ENCODE measurements at regions not wholly inside any gene's neighbourhood (a gene's known extent, or its start where the extent isn't known, plus 50 kb on each side); places are given as distances from the start of the nearest gene placed in this dataset.

- DNase-seq: no peak
Measured at GRCh38 chr2:181841079-181841478, 50.5 kb upstream of the ITPRID2 start.

Measured in NCI-H510A treated with DMSO at 0.1 percent for 48 hours (cell line).